SK-N-MC (cell line): ENCODE measurements at regions not wholly inside any gene's neighbourhood (a gene's known extent, or its start where the extent isn't known, plus 50 kb on each side); places are given as distances from the start of the nearest gene placed in this dataset.

Experiments used
- EZH2 ChIP-seq: fragments of 200-600 bp; sonication (generic); IDR thresholded peaks from one replicate; pipeline ENCODE4 v1.6.1; 2017; ENCODE audit warnings: antibody characterized with exemption
- FOXP2 ChIP-seq: optimal IDR thresholded peaks from 2 replicates; pipeline ENCODE3; 2011; ENCODE audit warnings: mild to moderate bottlenecking, moderate library complexity; ENCODE audit not compliant: insufficient read depth; ENCODE audit errors: extremely low read length, control extremely low read depth
- POLR2AphosphoS5 ChIP-seq: IDR thresholded peaks from 2 replicates; pipeline ENCODE4 v1.6.1; 2012; ENCODE audit warnings: mild to moderate bottlenecking, low read depth, low read length, borderline replicate concordance

- no peak for TF ChIP-seq EZH2
- TF ChIP-seq POLR2AphosphoS5, result no peak
- TF ChIP-seq FOXP2, result no peak
Measured at GRCh38 chr6:8194490-8194889, 92.1 kb upstream of the EEF1E1 start.
